CD4-positive, alpha-beta T cell (primary cell): ENCODE measurements at regions not wholly inside any gene's neighbourhood (a gene's known extent, or its start where the extent isn't known, plus 50 kb on each side); places are given as distances from the start of the nearest gene placed in this dataset.
A peak's percentile ranks its signal among the peaks of the same experiment; 100 is the strongest.

ENCODE experiments used
- ATAC-seq: fragments of 200-7000 bp; cut with Tn5 transposase; one replicate; pipeline ENCODE4 v1.10.0; 2022; ENCODE audit warnings: mild to moderate bottlenecking; ENCODE audit not compliant: poor library complexity
- CTCF ChIA-PET: fragments of 350-600 bp; sonication (Branson Sonifier 250); formaldehyde crosslinking; loops from one replicate; lab custom pipeline; 2021; ENCODE audit warnings: antibody characterized with exemption, inconsistent platforms; lab: Charles Lee
- POLR2A ChIA-PET: fragments of 350-600 bp; sonication (Branson Sonifier 250); formaldehyde crosslinking; loops from one replicate; lab custom pipeline; 2021; ENCODE audit warnings: antibody characterized with exemption, inconsistent platforms; lab: Charles Lee
- DNase-seq, 14 experiments: peaks; one replicate each; pipeline ENCODE4 v3.0.0-alpha.2; 2013 to 2020; ENCODE audit warnings: mixed read lengths in 2 of 14
- H3K27ac ChIP-seq, 2 donors: one replicate each; pipeline versions ENCODE4 v1.5.1 to v1.7.0; 2013; ENCODE audit warnings: low read length in 2 of 2, low read depth in 1 of 2, mild to moderate bottlenecking in 1 of 2
- H3K27me3 ChIP-seq, 2 experiments: 1 replicate in 1 of 2; 2 replicates in 1 of 2; pipeline versions ENCODE4 v1.6.1 to v1.7.0; 2013; ENCODE audit warnings: low read length in 2 of 2, control low read depth in 1 of 2, mild to moderate bottlenecking in 1 of 2, moderate library complexity in 1 of 2; ENCODE audit not compliant: insufficient read depth in 2 of 2, control insufficient read depth in 1 of 2
- H3K36me3 ChIP-seq: one replicate; pipeline ENCODE4 v1.6.1; 2013; ENCODE audit warnings: low read length, control low read depth; ENCODE audit not compliant: insufficient read depth
- H3K4me1 ChIP-seq: one replicate; pipeline ENCODE4 v1.6.1; 2013; ENCODE audit warnings: low read length, control low read depth; ENCODE audit not compliant: insufficient read depth
- H3K4me3 ChIP-seq: one replicate; pipeline ENCODE4 v1.5.1; 2013; ENCODE audit warnings: mild to moderate bottlenecking, low read length, moderate library complexity
- H3K9me3 ChIP-seq, 2 experiments: 1 replicate in 1 of 2; 2 replicates in 1 of 2; pipeline versions ENCODE4 v1.6.1 to v1.7.0; 2013; ENCODE audit warnings: low read length in 2 of 2, mild to moderate bottlenecking in 2 of 2, control low read depth in 1 of 2, moderate library complexity in 1 of 2; ENCODE audit not compliant: control insufficient read depth in 1 of 2, insufficient read depth in 1 of 2
- H3K27ac Mint-ChIP-seq: one replicate; pipeline ENCODE4 v1.8.0; 2020; ENCODE audit warnings: mixed read lengths
- H3K27me3 Mint-ChIP-seq: one replicate; pipeline ENCODE4 v1.8.0; 2021; ENCODE audit warnings: mixed read lengths
- H3K36me3 Mint-ChIP-seq: one replicate; pipeline ENCODE4 v1.8.0; 2021; ENCODE audit warnings: low read depth, mixed read lengths
- H3K4me1 Mint-ChIP-seq: one replicate; pipeline ENCODE4 v1.8.0; 2021; ENCODE audit warnings: low read depth, mixed read lengths
- H3K4me3 Mint-ChIP-seq: one replicate; pipeline ENCODE4 v1.8.0; 2020; ENCODE audit warnings: mild to moderate bottlenecking, mixed read lengths
- H3K9me3 Mint-ChIP-seq: one replicate; pipeline ENCODE4 v1.8.0; 2020; ENCODE audit warnings: mixed read lengths
- CTCF ChIP-seq: fragments of 200-600 bp; IDR thresholded peaks from one replicate; pipeline ENCODE4 v1.8.0; 2022; ENCODE audit warnings: antibody characterized with exemption, mild to moderate bottlenecking
- intact Hi-C, 2 experiments: fragments of 100-400 bp; cut with DNase I in 1 of 2; cut with micrococcal nuclease in 1 of 2; formaldehyde crosslinking; loops; one replicate each; pipeline versions ENCODE4 v1.15.1 to v1.9.0; 2023 to 2025; cut with DNase I, micrococcal nuclease

- intact Hi-C loops: no loop called here
- H3K36me3 ChIP-seq: no peaks in the 10 kb centered on the region
- H3K9me3 Mint-ChIP-seq: no peaks in the 10 kb centered on the region
- no peaks in the 10 kb centered on the region for H3K4me1 ChIP-seq
- ChIA-PET CTCF (no interaction called here), POLR2A (no interaction called here)
- ATAC-seq (no peak), DNase-seq (peak in 2 of 14 experiments; percentile 1 to 8)
- no peaks in the 10 kb centered on the region for H3K36me3 Mint-ChIP-seq
- H3K27ac Mint-ChIP-seq: no peak overlapping the region
- H3K27ac ChIP-seq: no peak overlapping the region
- no peak overlapping the region for H3K4me3 Mint-ChIP-seq
- H3K27me3 Mint-ChIP-seq: no peaks in the 10 kb centered on the region
- H3K9me3 ChIP-seq: peaks cover 0 to 14% of the 10 kb centered on the region in 2 experiments
- no peak overlapping the region for H3K4me3 ChIP-seq
- H3K4me1 Mint-ChIP-seq: no peaks in the 10 kb centered on the region
- no peak for TF ChIP-seq CTCF
- H3K27me3 ChIP-seq: no peaks in the 10 kb centered on the region
Measured at GRCh38 chr21:26624983-26625519, 52.0 kb upstream of the CYYR1 start.
